ENCODE measurements at regions not wholly inside any gene's neighbourhood (a gene's known extent, or its start where the extent isn't known, plus 50 kb on each side); places are given as distances from the start of the nearest gene placed in this dataset.

DNA sequence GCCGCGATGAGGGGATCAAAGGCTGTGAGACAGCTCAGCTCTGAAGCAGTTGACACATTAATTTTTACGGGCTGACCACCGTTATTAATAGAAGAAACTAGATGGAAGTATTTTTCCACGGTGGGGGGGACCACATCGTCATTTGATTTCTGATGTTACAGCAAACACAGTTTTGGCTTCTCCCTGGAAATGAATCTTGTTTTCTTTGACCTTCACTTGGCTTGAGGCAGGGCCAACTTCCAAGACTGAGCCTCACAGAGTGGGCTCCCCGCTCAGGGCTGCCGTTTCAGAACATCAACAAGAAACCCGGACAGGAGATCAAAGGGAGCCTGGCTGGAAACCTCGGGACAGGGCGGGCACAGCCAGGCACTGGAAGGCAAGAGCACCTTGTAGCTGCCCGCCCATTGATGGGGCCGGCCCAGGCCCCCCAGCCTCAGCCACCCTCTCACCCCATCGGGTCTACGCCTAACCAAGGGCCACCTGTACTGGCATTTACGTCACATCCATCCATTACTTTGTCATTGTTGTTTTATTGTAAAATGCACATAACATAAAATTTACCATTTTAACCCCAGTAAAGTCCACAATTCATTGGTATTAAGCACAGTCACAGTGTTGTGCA, 124.6 kb downstream of the C16orf95 start:
- Histone ChIP-seq H3K36me3 (ENCODE audit: control insufficient read depth, insufficient read depth, low read length) (peaks cover 3% of the 10 kb centered on the region), H3K4me3 (ENCODE audit: insufficient read depth, low read depth, low read length) (no peak overlapping the region), H3K27me3 (ENCODE audit: control insufficient read depth, insufficient read depth, low read length, poor library complexity, severe bottlenecking) (no peaks in the 10 kb centered on the region), H3K4me1 (ENCODE audit: control insufficient read depth, insufficient read depth, low read length) (no peaks in the 10 kb centered on the region), H3K9me3 (ENCODE audit: control insufficient read depth, low read length) (no peaks in the 10 kb centered on the region), H3K27ac (ENCODE audit: insufficient read depth, low read depth, low read length, poor library complexity, severe bottlenecking) (no peak overlapping the region)
- 94% methylated on average over 15 to 16 of the region's 16 CpGs for WGBS, 2 experiments

DNA sequence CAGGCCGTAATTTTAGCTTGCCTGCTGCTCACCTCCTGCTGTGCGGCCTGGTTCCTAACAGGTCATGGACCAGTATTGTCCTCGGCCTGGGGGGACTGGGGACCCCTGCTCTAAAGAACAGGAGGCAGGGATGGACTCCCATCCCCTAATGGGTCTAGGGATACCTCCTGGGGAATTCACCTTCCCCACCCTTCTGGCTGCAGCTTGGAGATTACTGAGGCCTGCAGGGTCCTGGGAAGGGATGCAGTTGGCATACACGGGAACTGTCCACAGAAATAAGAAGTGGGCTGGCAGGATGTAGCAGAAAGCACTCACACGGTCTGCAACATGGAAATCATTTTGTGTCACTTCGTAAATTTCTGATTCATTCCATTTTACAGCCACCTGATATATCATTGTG, 123.0 kb downstream of the C16orf95 start:
- H3K36me3 ChIP-seq (ENCODE audit: control insufficient read depth, insufficient read depth, low read length), result peaks cover 3% of the 10 kb centered on the region
- WGBS, 2 experiments, result 83 to 86% methylated on average over 6 of the region's 6 CpGs
- H3K9me3 ChIP-seq (ENCODE audit: control insufficient read depth, low read length), result no peaks in the 10 kb centered on the region
- no peaks in the 10 kb centered on the region for H3K27me3 ChIP-seq (ENCODE audit: control insufficient read depth, insufficient read depth, low read length, poor library complexity, severe bottlenecking)
- no peak overlapping the region for H3K4me3 ChIP-seq (ENCODE audit: insufficient read depth, low read depth, low read length)
- H3K4me1 ChIP-seq (ENCODE audit: control insufficient read depth, insufficient read depth, low read length), result no peaks in the 10 kb centered on the region
- H3K27ac ChIP-seq (ENCODE audit: insufficient read depth, low read depth, low read length, poor library complexity, severe bottlenecking), result no peak overlapping the region

DNA sequence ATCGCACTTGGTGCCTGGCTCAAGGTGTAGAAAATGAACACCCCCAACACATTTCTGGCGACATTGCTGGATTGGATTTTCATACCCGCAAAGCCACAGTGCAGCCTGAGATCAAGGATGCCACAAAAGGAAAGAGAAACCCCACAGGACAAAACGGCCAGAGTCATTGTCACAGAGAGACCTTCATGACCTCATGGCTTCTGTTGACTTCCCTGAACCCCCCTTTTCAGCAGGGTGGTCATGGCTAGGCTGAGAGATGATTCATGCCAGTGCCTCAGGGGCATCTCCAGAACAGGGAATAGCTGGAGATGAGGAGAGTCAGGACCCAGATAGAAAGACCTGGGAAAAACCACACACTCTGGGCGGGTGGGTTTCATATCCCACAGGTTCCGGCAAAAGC, 122.0 kb downstream of the C16orf95 start:
- Histone ChIP-seq H3K9me3 (ENCODE audit: control insufficient read depth, low read length) (no peaks in the 10 kb centered on the region), H3K27ac (ENCODE audit: insufficient read depth, low read depth, low read length, poor library complexity, severe bottlenecking) (no peak overlapping the region), H3K4me3 (ENCODE audit: insufficient read depth, low read depth, low read length) (no peak overlapping the region), H3K36me3 (ENCODE audit: control insufficient read depth, insufficient read depth, low read length) (no peaks in the 10 kb centered on the region), H3K4me1 (ENCODE audit: control insufficient read depth, insufficient read depth, low read length) (no peaks in the 10 kb centered on the region), H3K27me3 (ENCODE audit: control insufficient read depth, insufficient read depth, low read length, poor library complexity, severe bottlenecking) (no peaks in the 10 kb centered on the region)
- WGBS, 2 experiments, result 94 to 95% methylated on average over 6 of the region's 6 CpGs

DNA sequence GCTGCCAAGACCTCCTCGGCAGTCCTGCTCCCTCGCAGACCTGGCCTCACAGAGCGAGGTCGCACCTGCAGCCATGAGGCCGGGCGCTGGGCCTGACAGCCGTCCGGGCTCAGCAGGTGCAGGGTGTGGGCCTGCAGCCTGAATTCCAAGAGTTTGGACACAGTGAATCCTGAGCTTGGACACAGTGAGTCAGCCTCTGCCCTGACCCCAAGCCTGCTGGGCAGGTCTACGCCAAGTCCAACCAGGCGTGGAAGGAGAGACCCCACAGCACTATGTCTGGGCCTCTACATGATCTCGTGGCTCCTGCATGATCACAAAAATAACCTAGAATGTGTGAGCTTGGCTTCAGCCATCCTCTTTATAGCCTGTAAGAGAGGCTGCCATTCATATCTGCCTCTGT, 121.0 kb downstream of the C16orf95 start:
- no peaks in the 10 kb centered on the region for H3K27me3 ChIP-seq (ENCODE audit: control insufficient read depth, insufficient read depth, low read length, poor library complexity, severe bottlenecking)
- WGBS, 2 experiments, result 94% methylated on average over 11 of the region's 11 CpGs
- H3K4me1 ChIP-seq (ENCODE audit: control insufficient read depth, insufficient read depth, low read length), result no peaks in the 10 kb centered on the region
- no peaks in the 10 kb centered on the region for H3K36me3 ChIP-seq (ENCODE audit: control insufficient read depth, insufficient read depth, low read length)
- H3K9me3 ChIP-seq (ENCODE audit: control insufficient read depth, low read length), result no peaks in the 10 kb centered on the region
- no peak overlapping the region for H3K27ac ChIP-seq (ENCODE audit: insufficient read depth, low read depth, low read length, poor library complexity, severe bottlenecking)
- H3K4me3 ChIP-seq (ENCODE audit: insufficient read depth, low read depth, low read length), result no peak overlapping the region

DNA sequence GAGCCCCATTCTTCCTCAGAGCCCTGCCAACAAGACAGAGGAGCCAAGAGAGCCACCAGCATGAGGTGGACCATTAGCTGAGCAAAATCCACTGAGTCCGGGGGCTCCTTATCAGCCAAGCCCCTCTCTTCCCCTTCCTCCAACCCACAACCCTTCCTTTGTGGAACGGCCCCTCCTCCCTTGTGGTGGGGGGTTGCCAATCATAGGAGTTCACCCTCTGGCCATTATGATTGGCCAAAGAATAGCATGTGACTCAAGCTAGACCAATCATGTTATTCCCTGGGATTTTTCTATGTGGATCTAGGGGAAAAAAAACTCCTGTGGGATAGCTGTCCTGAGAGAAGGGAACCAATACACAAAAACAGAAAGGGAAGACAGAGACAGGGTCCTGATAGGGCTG, 120.5 kb downstream of the C16orf95 start:
- WGBS, 2 experiments, result 87 to 96% methylated on average over 2 of the region's 2 CpGs
- no peaks in the 10 kb centered on the region for H3K36me3 ChIP-seq (ENCODE audit: control insufficient read depth, insufficient read depth, low read length)
- H3K27ac ChIP-seq (ENCODE audit: insufficient read depth, low read depth, low read length, poor library complexity, severe bottlenecking), result no peak overlapping the region
- no peaks in the 10 kb centered on the region for H3K27me3 ChIP-seq (ENCODE audit: control insufficient read depth, insufficient read depth, low read length, poor library complexity, severe bottlenecking)
- H3K4me3 ChIP-seq (ENCODE audit: insufficient read depth, low read depth, low read length), result no peak overlapping the region
- no peaks in the 10 kb centered on the region for H3K9me3 ChIP-seq (ENCODE audit: control insufficient read depth, low read length)
- H3K4me1 ChIP-seq (ENCODE audit: control insufficient read depth, insufficient read depth, low read length), result no peaks in the 10 kb centered on the region

DNA sequence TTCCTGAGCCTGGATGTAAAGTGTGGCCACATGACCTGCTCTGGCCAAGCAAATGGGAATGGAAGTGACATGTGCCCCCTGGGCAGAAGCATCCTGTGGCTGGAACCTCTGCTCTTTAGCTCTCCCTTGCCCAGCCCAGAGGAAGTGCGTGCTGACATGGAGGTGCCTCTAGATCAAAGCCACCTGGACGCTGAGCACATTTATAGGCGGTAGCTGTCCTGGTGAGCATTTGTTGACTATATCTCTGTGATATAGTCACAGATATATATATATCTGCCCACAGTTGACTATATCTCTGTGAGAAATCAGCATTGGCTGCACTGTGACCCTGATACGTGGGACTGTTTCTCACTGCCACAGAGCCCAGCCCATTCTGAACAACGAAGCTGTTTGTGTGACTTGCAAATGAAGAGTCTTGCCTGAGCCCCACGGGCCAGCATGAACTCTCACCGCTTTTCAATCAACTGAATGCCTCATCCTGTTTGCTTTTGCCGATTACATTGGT, 118.8 kb downstream of the C16orf95 start:
- Histone ChIP-seq H3K27ac (ENCODE audit: insufficient read depth, low read depth, low read length, poor library complexity, severe bottlenecking) (no peak overlapping the region), H3K9me3 (ENCODE audit: control insufficient read depth, low read length) (no peaks in the 10 kb centered on the region), H3K4me3 (ENCODE audit: insufficient read depth, low read depth, low read length) (no peak overlapping the region), H3K4me1 (ENCODE audit: control insufficient read depth, insufficient read depth, low read length) (no peaks in the 10 kb centered on the region), H3K36me3 (ENCODE audit: control insufficient read depth, insufficient read depth, low read length) (no peaks in the 10 kb centered on the region), H3K27me3 (ENCODE audit: control insufficient read depth, insufficient read depth, low read length, poor library complexity, severe bottlenecking) (no peaks in the 10 kb centered on the region)
- WGBS, 2 experiments, result 40 to 44% methylated on average over 7 to 8 of the region's 8 CpGs

DNA sequence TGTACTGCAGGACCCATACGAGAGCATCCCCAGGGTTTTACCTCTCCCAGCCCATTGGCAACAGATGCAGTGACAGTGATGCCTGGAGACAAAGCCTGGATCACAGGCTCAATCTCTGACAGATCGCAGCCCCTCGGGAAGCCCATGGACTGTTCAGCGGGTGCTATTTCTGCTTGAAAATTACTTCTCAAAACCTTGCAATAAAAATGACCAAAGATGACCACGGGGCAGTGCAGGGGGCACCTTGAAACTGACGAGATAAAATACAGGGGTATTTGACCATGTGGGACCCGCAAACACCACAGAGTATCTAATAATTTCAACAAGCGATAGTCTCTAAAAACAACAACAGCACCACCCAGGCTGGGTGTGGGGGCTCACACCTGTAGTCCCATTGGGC, 118.3 kb downstream of the C16orf95 start:
- WGBS, 2 experiments, result 83% methylated on average over 8 of the region's 8 CpGs
- no peaks in the 10 kb centered on the region for H3K9me3 ChIP-seq (ENCODE audit: control insufficient read depth, low read length)
- no peaks in the 10 kb centered on the region for H3K27me3 ChIP-seq (ENCODE audit: control insufficient read depth, insufficient read depth, low read length, poor library complexity, severe bottlenecking)
- H3K36me3 ChIP-seq (ENCODE audit: control insufficient read depth, insufficient read depth, low read length), result no peaks in the 10 kb centered on the region
- H3K4me3 ChIP-seq (ENCODE audit: insufficient read depth, low read depth, low read length), result no peak overlapping the region
- no peaks in the 10 kb centered on the region for H3K4me1 ChIP-seq (ENCODE audit: control insufficient read depth, insufficient read depth, low read length)
- H3K27ac ChIP-seq (ENCODE audit: insufficient read depth, low read depth, low read length, poor library complexity, severe bottlenecking), result no peak overlapping the region

DNA sequence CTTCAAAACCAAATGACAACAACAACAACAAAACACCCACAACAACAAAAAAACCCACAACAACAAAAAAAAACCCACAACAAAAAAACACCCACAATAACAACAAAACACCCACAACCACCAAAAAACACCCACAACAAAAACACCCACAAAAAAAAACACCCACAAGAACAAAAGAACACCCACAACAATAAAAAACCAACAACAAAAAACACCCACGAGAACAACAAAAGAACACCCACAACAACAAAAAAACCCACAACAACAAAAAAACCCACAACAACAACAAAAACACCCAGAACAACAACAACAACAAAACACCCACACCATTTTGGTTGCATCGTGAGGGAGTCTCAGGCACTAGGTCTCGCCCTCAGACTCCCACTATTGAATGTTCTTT, 117.8 kb downstream of the C16orf95 start:
- Histone ChIP-seq H3K27ac (ENCODE audit: insufficient read depth, low read depth, low read length, poor library complexity, severe bottlenecking) (no peak overlapping the region), H3K4me3 (ENCODE audit: insufficient read depth, low read depth, low read length) (no peak overlapping the region), H3K4me1 (ENCODE audit: control insufficient read depth, insufficient read depth, low read length) (no peaks in the 10 kb centered on the region), H3K9me3 (ENCODE audit: control insufficient read depth, low read length) (no peaks in the 10 kb centered on the region), H3K27me3 (ENCODE audit: control insufficient read depth, insufficient read depth, low read length, poor library complexity, severe bottlenecking) (no peaks in the 10 kb centered on the region), H3K36me3 (ENCODE audit: control insufficient read depth, insufficient read depth, low read length) (no peaks in the 10 kb centered on the region)
- 90 to 92% methylated on average over 3 of the region's 3 CpGs for WGBS, 2 experiments

DNA sequence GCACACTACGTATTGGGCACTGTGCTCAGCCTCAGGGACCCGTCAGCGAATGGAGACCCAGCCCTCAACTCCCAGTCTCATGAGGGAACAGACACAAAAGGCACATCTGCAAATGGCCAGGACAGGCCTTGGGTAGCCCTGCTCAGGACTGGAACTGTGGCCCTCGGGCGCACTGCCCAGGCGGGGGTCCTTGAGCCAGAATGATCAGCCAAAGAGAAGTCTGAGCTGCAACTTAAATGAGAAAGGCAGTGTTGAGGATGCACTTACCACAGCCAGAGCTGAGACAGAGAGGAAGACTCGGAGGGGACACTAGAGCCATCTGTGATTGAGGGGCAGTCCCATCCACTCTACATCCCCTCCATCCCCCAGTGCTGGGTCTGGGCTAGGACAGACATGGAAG, 117.3 kb downstream of the C16orf95 start:
- Histone ChIP-seq H3K36me3 (ENCODE audit: control insufficient read depth, insufficient read depth, low read length) (no peaks in the 10 kb centered on the region), H3K27ac (ENCODE audit: insufficient read depth, low read depth, low read length, poor library complexity, severe bottlenecking) (no peak overlapping the region), H3K4me3 (ENCODE audit: insufficient read depth, low read depth, low read length) (no peak overlapping the region), H3K27me3 (ENCODE audit: control insufficient read depth, insufficient read depth, low read length, poor library complexity, severe bottlenecking) (no peaks in the 10 kb centered on the region), H3K9me3 (ENCODE audit: control insufficient read depth, low read length) (no peaks in the 10 kb centered on the region), H3K4me1 (ENCODE audit: control insufficient read depth, insufficient read depth, low read length) (no peaks in the 10 kb centered on the region)
- 77 to 79% methylated on average over 7 of the region's 7 CpGs for WGBS, 2 experiments

DNA sequence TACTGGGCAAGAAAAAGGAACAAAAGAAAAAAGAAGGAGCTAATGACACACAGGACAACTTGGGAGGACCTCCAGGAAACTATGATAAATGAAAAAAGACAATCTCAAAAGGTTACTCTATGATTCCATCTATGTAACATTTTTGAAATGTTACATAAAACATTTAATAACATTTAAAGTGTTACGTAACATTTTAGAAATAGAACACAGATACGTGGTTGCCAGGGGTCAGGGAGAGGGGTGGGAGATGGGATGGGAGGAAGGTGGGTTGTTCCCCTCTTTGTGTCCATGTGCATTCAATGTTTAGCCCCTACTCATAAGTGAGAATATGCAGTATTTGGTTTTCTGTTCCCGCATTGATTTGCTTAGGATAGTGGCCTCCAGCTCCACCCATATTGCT, 116.6 kb downstream of the C16orf95 start:
- Histone ChIP-seq H3K27ac (ENCODE audit: insufficient read depth, low read depth, low read length, poor library complexity, severe bottlenecking) (no peak overlapping the region), H3K4me1 (ENCODE audit: control insufficient read depth, insufficient read depth, low read length) (no peaks in the 10 kb centered on the region), H3K4me3 (ENCODE audit: insufficient read depth, low read depth, low read length) (no peak overlapping the region), H3K36me3 (ENCODE audit: control insufficient read depth, insufficient read depth, low read length) (no peaks in the 10 kb centered on the region), H3K27me3 (ENCODE audit: control insufficient read depth, insufficient read depth, low read length, poor library complexity, severe bottlenecking) (no peaks in the 10 kb centered on the region), H3K9me3 (ENCODE audit: control insufficient read depth, low read length) (no peaks in the 10 kb centered on the region)
- WGBS, 2 experiments, result 89 to 98% methylated on average over 3 of the region's 3 CpGs

DNA sequence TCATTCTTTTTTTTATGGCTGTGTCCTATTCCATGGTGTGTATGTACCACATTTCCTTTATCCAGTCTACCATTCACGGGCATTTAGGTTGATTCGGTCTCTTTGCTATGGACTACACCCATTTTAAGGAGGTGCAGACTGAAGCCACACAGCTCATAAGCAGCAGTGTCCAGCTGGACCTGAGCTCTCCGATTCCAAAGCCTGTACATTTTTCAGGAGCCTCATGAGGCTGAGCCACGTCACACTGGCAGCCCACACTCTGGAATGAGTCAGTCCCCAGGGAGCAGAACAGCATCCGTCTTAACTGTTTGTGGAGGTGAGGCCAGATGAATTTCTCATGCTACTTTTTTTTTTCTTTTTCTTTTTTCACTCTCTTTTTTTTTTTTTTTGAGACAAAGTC, 116.1 kb downstream of the C16orf95 start:
- Histone ChIP-seq H3K4me1 (ENCODE audit: control insufficient read depth, insufficient read depth, low read length) (no peaks in the 10 kb centered on the region), H3K9me3 (ENCODE audit: control insufficient read depth, low read length) (no peaks in the 10 kb centered on the region), H3K27ac (ENCODE audit: insufficient read depth, low read depth, low read length, poor library complexity, severe bottlenecking) (no peak overlapping the region), H3K36me3 (ENCODE audit: control insufficient read depth, insufficient read depth, low read length) (no peaks in the 10 kb centered on the region), H3K27me3 (ENCODE audit: control insufficient read depth, insufficient read depth, low read length, poor library complexity, severe bottlenecking) (no peaks in the 10 kb centered on the region), H3K4me3 (ENCODE audit: insufficient read depth, low read depth, low read length) (no peak overlapping the region)
- WGBS, 2 experiments, result 93% methylated on average over 5 of the region's 5 CpGs
